Chondrocyte (in vitro differentiated cells): ENCODE measurements at regions not wholly inside any gene's neighbourhood (a gene's known extent, or its start where the extent isn't known, plus 50 kb on each side); places are given as distances from the start of the nearest gene placed in this dataset.
"Not testable (repeated sequence)": the region's sequence is repeated elsewhere in the genome, so short reads cannot be mapped to it uniquely, and the experiment has no call there.

Source experiments
- DNase-seq: peaks from one replicate; pipeline ENCODE4 v3.0.0; 2021; ENCODE audit warnings: mixed read lengths, low spot score
- H3K27ac Mint-ChIP-seq: one replicate; pipeline ENCODE4 v1.8.0; 2021; ENCODE audit warnings: mild to moderate bottlenecking, moderate library complexity, mixed read lengths; ENCODE audit not compliant: unreplicated experiment
- H3K27me3 Mint-ChIP-seq: 2 replicates; pipeline ENCODE4 v1.8.0; 2021; ENCODE audit warnings: low read depth, mixed read lengths
- H3K36me3 Mint-ChIP-seq: 2 replicates; pipeline ENCODE4 v1.8.0; 2021; ENCODE audit warnings: low read depth, mixed read lengths
- H3K4me1 Mint-ChIP-seq: 2 replicates; pipeline ENCODE4 v1.8.0; 2021; ENCODE audit warnings: low read depth, mild to moderate bottlenecking, mixed read lengths
- H3K4me3 Mint-ChIP-seq: one replicate; pipeline ENCODE4 v1.8.0; 2021; ENCODE audit warnings: mild to moderate bottlenecking, moderate library complexity, mixed read lengths; ENCODE audit not compliant: unreplicated experiment
- H3K9me3 Mint-ChIP-seq: 2 replicates; pipeline ENCODE4 v1.8.0; 2021; ENCODE audit warnings: low read depth, mixed read lengths
- TF ChIP-seq, protein P1 (sequence below): fragments of 200-600 bp; sonication (generic); IDR thresholded peaks from 2 replicates; pipeline ENCODE4 v1.5.0; 2021; ENCODE audit warnings: antibody characterized with exemption, mild to moderate bottlenecking, moderate library complexity

DNA sequence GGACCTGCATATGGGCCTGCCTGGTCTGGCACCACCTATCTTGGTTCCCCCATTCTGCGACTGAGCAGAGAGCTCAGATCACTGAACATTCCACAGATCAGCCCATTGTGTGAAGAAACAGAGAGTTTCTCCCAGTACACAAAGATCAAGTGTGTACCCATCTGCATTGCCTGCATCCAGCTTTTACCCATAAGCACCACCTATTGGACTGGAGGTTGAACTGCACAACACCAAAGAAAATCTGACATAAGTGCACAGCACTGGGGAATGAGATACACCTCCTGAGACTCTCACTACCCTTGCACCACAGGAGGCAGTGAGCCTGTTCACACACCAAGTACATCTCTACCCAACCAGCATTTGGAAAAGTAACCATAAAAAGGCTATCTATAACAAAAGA is 362.6 kb upstream of the CLEC14A start:
- H3K9me3 Mint-ChIP-seq = peaks cover 3% of the 10 kb centered on the region
- no peak for DNase-seq
- no peak overlapping the region for H3K27ac Mint-ChIP-seq
- no peaks in the 10 kb centered on the region for H3K27me3 Mint-ChIP-seq
- H3K4me1 Mint-ChIP-seq = no peaks in the 10 kb centered on the region
- no peak overlapping the region for H3K4me3 Mint-ChIP-seq
- TF ChIP-seq, protein P1, sequence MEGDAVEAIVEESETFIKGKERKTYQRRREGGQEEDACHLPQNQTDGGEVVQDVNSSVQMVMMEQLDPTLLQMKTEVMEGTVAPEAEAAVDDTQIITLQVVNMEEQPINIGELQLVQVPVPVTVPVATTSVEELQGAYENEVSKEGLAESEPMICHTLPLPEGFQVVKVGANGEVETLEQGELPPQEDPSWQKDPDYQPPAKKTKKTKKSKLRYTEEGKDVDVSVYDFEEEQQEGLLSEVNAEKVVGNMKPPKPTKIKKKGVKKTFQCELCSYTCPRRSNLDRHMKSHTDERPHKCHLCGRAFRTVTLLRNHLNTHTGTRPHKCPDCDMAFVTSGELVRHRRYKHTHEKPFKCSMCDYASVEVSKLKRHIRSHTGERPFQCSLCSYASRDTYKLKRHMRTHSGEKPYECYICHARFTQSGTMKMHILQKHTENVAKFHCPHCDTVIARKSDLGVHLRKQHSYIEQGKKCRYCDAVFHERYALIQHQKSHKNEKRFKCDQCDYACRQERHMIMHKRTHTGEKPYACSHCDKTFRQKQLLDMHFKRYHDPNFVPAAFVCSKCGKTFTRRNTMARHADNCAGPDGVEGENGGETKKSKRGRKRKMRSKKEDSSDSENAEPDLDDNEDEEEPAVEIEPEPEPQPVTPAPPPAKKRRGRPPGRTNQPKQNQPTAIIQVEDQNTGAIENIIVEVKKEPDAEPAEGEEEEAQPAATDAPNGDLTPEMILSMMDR = peak; percentile 7
- no peaks in the 10 kb centered on the region for H3K36me3 Mint-ChIP-seq

DNA sequence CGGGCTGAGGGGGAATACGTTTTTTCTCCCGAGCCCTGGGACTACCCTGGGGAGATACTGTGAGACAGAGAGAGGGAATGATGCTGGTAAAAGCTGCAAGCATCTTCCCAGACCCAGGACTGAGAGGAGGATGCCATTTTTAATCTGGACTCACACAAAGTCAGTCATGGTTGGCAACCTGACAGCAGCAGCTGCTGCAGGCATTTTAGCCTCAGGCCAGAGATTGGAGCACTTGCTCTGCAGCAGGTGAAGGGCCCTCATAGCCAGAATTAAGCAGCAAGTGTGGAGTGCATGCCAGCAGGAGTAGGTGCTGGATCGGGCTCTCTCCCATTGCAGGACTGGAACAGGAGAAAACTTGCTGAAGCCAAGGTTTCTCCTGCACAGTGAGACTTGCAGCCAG is 361.1 kb upstream of the CLEC14A start:
- peak; percentile 41 for DNase-seq
- Mint-ChIP-seq H3K36me3 (no peaks in the 10 kb centered on the region), H3K4me3 (no peak overlapping the region), H3K4me1 (no peaks in the 10 kb centered on the region), H3K27ac (no peak overlapping the region), H3K27me3 (no peaks in the 10 kb centered on the region), H3K9me3 (peaks cover 3% of the 10 kb centered on the region)
- TF ChIP-seq, protein P1 = no peak

DNA sequence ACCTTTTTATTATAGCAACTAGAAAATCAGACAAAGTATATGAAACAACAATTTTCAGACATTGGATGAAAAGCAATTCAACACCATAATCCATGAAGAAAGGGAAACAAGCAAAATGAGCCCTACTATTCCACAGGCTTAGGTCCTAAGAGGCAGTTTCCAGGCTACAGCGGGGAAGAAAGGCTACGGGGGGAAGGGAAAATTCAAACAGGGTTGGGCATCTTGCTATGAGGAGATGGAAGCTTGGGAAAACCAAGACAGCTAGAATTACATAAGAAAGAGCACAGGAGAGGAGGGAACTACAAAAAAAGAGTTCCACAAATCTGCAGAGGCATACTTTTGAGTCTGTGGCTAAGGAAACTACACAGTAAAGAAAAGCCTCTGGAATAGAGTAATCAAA is 356.0 kb upstream of the CLEC14A start:
- H3K9me3 Mint-ChIP-seq = peaks cover 8% of the 10 kb centered on the region
- H3K36me3 Mint-ChIP-seq = no peaks in the 10 kb centered on the region
- H3K27ac Mint-ChIP-seq = no peak overlapping the region
- DNase-seq = no peak
- H3K27me3 Mint-ChIP-seq = no peaks in the 10 kb centered on the region
- TF ChIP-seq, protein P1 = no peak
- no peaks in the 10 kb centered on the region for H3K4me1 Mint-ChIP-seq
- no peak overlapping the region for H3K4me3 Mint-ChIP-seq

DNA sequence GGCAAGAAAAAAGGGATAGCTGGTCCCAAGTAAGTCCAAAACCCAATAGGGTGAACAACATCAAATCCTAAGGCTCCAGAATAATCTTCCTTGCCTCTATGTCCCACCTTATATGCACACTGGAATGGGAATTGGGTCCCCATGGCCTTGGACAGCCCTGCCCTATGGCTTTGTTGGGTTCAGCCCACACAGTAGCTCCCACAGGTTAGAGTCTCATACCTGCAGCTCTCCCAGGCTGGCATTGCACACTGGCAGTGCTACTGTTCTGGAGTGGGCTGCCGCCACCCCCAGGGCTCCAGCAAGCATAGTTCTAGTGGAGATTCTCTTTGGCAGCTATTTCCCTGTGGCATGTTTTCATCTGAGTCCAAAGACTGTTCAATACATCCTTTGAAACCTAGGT is 352.4 kb upstream of the CLEC14A start:
- no peak for DNase-seq
- no peaks in the 10 kb centered on the region for H3K27me3 Mint-ChIP-seq
- TF ChIP-seq, protein P1 = no peak
- H3K4me1 Mint-ChIP-seq = no peaks in the 10 kb centered on the region
- no peaks in the 10 kb centered on the region for H3K36me3 Mint-ChIP-seq
- peaks cover 8% of the 10 kb centered on the region for H3K9me3 Mint-ChIP-seq
- no peak overlapping the region for H3K27ac Mint-ChIP-seq
- H3K4me3 Mint-ChIP-seq = no peak overlapping the region

DNA sequence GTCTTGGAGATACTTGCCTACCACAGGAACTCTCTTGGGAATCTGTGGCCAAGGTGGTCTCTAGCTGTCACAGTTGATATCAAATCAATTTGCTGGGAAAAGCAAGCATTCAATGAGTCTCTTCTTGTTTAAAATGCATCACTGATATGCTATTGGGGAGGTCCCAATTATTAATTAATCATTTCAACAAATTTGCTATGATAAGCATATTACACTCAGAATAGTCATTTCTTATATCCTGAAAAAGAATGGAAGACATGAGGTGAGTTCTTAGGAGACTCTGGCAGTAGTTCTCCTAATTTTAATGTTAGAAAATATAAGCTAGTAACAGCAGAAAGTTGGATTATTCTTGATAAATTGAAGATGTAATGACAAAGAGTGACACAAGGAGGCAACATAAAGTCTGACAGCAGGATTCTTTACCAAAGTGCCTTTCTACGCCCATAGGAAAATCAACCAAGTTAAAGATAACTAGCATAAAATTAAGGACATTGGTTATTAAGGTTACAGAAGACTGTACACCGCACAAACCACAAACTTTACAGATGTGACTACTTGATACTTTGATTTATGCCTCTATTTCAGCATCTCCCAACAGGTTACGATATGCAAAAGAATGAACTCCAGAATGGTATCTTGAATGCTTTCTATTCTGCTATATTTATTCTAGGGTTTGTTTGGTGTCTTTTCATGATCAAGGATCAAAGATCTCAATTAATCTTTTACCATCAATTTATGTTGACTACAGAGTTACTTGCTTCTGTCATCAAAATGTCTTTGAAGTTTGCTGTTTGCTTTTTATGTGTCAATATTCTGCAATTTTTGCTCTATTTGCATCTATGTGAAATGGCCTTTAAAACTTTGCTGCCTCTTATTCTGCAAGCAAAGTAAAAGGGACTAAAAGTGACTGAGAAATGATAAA is 349.6 kb upstream of the CLEC14A start:
- TF ChIP-seq, protein P1 = peak; percentile 44
- Mint-ChIP-seq H3K9me3 (peaks cover 7% of the 10 kb centered on the region), H3K4me1 (no peaks in the 10 kb centered on the region), H3K36me3 (no peaks in the 10 kb centered on the region), H3K4me3 (no peak overlapping the region), H3K27me3 (no peaks in the 10 kb centered on the region), H3K27ac (no peak overlapping the region)
- DNase-seq = no peak

DNA sequence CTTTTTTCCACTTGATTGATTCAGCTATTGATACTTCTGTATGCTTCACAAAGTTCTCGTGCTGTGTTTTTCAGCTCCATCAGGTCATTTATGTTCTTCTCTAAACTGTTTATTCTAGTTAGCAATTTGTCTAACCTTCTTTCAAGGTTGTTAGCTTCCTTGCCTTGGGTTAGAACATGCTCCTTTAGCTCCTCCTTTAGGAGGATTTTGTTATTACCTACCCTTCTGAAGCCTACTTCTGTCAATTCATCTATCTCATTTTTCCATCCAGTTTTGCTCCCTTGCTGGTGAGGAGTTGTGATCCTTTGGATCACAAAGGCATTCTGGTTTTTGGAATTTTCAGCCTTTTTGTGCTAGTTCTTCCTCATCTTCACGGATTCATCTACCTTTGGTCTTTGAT is 344.7 kb upstream of the CLEC14A start:
- not testable (repeated sequence) for H3K4me1 Mint-ChIP-seq, H3K27ac Mint-ChIP-seq, DNase-seq, H3K9me3 Mint-ChIP-seq, H3K4me3 Mint-ChIP-seq, H3K36me3 Mint-ChIP-seq, H3K27me3 Mint-ChIP-seq
